D721Med (cell line): ENCODE measurements at regions not wholly inside any gene's neighbourhood (a gene's known extent, or its start where the extent isn't known, plus 50 kb on each side); places are given as distances from the start of the nearest gene placed in this dataset.

Experiments used
- DNase-seq: peaks from one replicate; pipeline ENCODE4 v3.0.0; 2011; ENCODE audit warnings: low spot score; ENCODE audit not compliant: insufficient read length
- FAIRE-seq: peaks from 2 replicates; lab custom pipeline; 2011; peaks lifted over from hg19 to GRCh38; lab: Jason Lieb, UNC
- TF ChIP-seq, protein P1 (sequence below): IDR thresholded peaks from 2 replicates; pipeline ENCODE4 v1.5.1; 2012; ENCODE audit warnings: mild to moderate bottlenecking, control low read depth; ENCODE audit not compliant: insufficient read depth; ENCODE audit errors: missing control alignments

DNA sequence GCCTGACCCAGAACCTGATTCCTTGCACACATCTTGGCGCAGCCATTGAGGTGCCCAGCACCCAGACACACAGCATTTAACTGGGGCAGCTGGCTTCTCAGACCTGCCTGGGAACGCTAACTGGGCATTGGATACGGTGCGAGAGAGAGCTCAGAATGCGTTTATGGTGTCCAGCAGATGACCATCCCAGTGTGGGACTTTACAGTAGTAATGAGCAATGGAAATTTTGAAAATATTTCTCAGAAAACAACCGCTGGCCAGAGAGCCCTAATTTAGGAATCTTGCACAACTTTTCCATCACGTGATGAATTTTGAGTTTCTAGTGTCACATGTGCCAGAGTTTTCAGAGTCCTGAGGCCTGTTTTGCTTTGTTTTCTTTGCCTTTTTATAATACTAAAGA is 78.2 kb upstream of the SEC61G start:
- TF ChIP-seq, protein P1, sequence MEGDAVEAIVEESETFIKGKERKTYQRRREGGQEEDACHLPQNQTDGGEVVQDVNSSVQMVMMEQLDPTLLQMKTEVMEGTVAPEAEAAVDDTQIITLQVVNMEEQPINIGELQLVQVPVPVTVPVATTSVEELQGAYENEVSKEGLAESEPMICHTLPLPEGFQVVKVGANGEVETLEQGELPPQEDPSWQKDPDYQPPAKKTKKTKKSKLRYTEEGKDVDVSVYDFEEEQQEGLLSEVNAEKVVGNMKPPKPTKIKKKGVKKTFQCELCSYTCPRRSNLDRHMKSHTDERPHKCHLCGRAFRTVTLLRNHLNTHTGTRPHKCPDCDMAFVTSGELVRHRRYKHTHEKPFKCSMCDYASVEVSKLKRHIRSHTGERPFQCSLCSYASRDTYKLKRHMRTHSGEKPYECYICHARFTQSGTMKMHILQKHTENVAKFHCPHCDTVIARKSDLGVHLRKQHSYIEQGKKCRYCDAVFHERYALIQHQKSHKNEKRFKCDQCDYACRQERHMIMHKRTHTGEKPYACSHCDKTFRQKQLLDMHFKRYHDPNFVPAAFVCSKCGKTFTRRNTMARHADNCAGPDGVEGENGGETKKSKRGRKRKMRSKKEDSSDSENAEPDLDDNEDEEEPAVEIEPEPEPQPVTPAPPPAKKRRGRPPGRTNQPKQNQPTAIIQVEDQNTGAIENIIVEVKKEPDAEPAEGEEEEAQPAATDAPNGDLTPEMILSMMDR = no peak
- FAIRE-seq (no peak), DNase-seq (no peak)

DNA sequence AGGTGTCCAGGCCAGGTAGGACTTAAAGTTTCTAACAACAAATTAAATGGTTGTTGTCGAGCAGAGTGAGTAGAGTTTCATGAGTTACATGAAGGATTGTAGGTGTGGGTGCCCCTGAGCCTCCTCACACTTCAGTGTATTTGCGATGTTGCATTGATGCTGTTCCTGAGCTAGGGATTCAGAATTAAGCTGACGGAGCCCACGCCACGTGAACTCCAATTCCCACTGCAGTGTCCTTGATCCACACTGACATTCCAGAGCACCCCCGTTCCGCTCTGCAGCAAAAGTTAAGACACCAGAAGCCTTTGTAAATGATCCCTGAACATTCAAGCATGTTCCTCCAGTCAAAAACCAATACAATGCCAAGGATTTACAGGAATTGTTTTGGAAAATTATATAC is 78.8 kb upstream of the SEC61G start:
- TF ChIP-seq, protein P1 = no peak
- FAIRE-seq (no peak), DNase-seq (no peak)

DNA sequence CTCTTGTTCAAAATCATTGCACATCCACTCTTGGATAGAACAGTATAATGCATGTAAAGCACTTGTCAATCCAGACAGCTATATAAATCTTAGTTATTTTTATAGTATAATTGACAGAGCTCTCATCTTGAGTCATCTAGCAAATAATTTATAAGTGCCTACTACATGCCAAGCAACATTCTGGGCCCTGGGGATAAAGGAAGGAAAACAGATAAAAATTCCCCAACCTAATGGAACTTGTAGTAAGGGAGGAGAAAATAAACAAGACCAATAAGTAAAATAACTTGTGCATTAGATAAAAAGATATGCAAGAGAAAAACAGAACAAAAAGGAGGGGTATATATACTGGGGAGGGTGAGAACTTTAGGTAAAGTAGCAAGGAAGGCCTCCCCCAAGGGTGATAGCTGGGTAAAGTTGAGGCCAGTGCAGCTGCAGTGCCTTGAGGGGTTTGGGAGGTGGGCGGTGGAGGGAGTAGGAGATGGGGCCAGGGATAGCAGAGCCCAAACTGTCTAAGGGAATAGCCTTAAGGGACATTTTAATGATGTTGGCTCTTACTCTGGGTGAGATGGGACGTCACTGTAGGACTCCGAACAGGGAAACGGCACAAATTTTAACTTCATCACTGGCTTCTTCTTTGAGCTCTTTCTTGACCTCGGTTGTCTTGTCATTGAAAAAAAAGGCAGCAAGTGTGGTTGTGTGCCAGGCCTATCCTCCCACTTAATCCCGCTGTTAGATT is 79.3 kb upstream of the SEC61G start:
- FAIRE-seq (no peak), DNase-seq (no peak)
- TF ChIP-seq, protein P1 = no peak

DNA sequence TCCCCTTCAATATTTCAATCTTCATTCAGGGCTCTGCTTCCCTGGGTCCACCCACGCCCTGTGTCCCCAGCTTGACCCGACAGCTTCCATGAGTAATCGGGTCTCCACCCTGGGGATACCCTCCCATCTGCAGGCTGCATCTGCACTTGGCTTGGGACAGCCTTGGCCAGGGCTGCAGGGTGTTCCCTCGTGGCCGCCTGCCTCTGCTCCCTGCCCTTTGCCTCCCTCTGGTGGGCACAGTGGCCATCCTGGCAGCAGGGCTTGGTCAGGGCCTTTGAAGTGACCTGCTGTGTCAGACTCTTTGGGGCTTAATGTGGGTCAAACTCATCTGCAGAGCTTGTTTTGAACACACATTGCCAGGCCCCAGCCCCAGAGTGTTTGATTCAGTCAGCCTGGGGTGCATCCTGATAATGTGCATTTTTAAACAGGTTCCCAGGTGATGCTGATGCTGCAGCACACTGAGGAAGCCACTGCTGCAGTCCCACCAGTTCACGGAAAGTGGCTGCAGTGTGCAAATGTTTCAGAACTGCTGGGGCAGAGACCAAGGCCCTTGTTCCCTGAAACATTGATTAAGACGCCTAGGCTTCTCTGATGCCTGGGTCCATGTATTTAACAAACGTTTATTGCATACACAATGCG is 80.7 kb upstream of the SEC61G start:
- TF ChIP-seq, protein P1 = peak; percentile 19
- FAIRE-seq = no peak
- no peak for DNase-seq

DNA sequence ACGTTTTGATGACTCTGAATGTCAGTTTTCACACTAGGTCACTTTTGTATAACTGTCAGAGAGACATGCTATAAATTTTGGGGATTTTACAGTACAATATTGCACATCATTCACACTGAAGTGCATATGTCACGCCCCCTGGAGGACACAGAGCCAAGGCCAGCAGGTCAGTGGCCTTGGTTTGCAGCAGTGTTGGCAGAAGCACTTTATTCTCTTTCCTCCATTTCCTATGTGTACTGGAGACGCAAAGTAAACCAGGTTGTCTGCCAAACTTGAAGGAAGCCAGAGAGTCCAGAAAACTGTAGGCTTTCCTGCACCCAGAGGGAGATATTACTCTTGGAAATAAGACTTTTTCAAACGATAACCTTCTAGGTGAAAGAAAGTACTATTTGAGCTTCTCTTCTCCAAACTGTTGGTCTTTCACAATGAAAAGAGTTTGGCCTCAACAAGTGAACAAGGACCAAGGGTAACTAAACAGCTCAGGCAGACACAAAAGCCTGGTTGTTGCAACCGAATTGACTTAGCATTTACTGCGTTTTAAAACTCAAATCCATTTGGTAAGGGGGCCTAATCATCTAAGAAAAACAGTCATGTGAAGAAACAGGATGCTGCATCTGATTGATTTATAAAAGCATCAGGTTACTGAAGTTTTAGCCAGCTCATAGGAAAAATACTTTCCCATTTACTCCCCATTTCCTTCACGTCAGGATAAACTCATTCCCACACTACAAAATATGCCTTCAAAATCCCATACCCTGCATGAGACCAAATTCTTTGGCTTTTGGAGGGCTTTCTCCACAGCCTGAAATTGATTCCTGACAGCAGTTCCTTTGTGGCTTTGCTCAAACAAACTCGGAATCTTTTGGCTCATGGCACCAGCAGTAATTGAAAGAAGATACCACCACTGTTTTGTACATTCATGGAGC is 83.0 kb upstream of the SEC61G start:
- DNase-seq = no peak
- TF ChIP-seq, protein P1 = no peak
- no peak for FAIRE-seq

DNA sequence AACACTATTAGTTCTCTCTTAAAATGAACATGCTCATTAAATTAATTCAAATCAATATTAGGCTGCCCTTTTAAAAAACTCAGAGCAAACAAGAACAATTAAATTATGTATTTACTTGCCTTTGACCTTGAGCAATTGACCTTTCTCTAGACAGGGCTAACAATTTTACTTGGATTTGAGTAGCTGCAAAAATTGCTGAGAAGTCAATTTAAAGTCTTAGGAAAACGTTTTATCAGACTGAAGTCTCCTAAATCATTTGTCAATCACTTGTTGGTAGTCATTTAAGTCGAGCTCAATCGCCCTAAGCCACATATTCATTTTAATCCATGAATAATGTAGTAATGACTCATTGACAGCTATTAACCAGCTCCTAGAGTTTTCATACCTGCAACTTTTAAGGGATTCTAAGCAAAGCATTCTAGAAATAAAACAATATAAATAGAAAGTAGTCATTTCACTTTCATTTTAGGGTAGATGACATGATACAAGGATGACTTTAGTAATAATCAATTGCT is 84.9 kb upstream of the SEC61G start:
- TF ChIP-seq, protein P1 = no peak
- DNase-seq = no peak
- no peak for FAIRE-seq
